GM18867 (cell line): ENCODE measurements at regions not wholly inside any gene's neighbourhood (a gene's known extent, or its start where the extent isn't known, plus 50 kb on each side); places are given as distances from the start of the nearest gene placed in this dataset.
"Not testable (repeated sequence)": the region's sequence is repeated elsewhere in the genome, so short reads cannot be mapped to it uniquely, and the experiment has no call there.

Experiments
- ATAC-seq: cut with Tn5 transposase; IDR thresholded peaks from one replicate; pipeline ENCODE4 v1.9.1; 2021; ENCODE audit warnings: mild to moderate bottlenecking, moderate library complexity; ENCODE audit not compliant: unreplicated experiment

DNA sequence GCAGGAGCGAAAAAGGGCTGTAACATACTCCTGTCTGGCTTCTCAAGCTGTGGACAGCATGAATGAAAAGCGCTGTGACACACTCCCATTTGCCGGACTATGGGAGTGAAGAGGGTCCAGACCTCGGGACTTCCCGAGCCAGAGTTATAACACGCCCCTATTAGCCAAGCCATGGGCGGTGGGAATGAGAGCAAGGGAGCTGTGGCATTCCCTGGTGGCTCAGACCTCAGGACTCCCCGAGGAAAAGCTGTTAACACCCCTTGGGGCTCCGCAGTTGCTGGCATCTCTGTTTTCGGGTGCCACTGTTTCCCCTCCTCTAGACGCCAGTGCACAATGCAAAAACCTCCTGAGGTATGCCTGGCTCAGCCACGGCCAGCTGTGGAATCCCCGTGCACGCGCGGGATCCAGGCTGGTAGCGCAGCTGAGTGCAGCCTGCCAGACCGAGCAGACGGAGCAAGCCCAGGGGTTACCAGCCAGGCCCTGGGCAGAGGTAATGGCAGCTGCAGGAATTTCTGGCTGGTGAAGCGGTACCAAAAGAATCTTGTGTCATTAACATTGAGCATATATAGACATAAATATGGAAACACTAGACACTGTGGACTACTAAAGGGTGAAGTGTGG lies 1534.6 kb upstream of the PRR20A start:
- ATAC-seq: no peak

DNA sequence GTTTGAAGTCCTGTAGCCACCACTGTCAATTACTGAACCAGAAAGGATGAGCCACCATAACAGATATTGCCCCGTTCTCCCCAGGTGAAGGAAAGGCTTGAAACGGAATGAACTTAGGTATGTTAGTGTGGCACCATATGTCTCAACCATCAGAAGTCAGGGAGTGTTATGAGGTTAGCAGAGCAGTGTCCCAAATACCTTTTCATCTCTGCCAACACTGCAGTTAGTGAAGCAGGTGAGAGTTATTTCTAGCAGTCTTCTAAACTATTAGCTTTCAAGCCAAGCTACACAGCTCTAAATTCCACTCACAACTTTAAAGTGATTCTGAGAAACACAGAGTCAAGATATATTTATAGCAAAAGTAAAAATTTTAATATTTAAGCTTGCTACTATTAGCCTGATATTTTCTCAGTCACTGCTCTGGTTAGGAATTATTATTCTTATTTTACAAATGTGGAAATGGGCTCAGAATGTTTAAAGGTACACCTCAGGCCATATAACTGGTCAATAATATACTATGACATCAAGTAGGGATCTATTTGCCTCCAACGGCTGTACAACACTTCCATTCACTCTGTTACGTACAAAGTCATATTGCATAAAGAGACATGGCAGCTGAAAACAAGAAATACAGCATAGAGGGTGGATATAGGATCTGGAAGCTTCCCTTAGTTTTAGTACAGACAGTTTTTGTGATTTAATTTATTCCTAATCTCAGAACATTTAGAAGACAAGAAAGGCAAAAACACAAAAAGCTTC lies 1527.1 kb upstream of the PRR20A start:
- ATAC-seq: no peak

DNA sequence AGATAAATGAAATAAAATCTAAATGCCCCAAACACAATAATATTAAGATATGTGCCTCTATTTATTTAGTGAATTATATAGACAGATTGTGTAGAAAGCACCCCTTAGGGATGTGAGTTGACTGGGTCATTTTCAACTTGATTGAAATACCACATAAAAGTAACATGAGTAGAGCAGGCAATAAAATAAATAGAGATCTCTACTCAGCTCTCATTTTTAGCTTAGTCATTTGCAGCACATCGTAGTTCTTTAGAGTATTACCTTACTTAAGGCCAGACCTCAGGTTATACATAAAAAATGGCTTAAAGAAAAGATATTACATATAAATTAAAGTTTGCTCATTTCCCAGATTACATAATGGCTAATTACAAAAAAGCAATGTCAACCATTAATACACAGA lies 1525.6 kb upstream of the PRR20A start:
- no peak for ATAC-seq

DNA sequence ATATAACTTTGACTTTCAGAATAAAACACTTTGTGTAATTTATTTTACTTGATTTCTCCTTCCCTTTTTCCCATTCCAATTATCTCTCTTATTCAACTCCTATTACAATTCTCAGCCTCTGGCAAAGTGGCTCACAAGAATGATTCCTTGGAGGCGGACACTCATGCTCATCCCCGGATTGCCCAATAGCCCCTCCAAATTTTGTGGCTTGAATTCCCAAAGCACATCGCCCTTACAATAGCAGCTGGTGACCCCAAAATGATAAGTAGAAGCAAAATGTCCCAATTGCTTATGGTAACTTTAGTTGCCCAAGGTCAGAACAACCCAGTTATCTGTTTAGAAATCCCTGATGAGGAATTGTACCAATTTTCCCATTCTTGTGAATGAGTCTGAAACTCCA lies 1523.5 kb upstream of the PRR20A start:
- ATAC-seq: no peak

DNA sequence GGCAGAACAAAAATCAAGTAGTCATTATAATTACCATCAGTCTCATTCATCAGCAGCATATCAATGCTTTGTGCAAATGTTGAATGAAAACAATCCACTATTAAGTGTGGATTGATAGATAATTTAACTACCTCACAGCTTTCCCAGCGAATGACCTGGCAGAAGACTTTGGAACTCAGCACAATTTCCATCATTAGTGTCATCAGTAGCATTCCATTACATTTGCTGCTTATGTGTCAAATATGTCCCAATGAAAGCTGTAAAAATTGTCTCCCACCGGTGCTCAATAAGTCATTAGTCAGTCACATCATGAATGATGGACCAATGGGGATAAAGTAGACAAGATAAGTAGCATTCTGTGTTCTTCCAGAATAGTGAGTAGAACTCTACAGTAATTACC lies 1513.5 kb upstream of the PRR20A start:
- ATAC-seq: no peak

DNA sequence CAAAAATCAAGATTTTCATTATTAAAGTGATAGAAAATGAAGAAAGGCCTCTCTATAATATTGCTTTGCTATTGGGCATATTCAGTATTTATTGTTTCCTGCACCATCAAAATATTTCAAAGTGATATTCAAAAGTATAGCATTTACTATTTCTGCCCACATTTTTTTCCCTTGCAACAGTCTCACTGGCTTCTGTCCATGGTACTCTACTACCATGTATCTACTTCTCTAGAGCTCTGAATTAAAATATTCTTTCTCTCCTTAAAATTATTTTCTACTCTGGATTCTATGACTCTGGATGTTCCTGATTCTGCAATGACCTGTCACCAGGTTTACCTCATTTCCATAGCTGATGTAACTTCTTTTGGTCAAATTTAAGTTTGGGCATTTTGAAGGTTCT lies 1508.3 kb upstream of the PRR20A start:
- ATAC-seq: no peak

DNA sequence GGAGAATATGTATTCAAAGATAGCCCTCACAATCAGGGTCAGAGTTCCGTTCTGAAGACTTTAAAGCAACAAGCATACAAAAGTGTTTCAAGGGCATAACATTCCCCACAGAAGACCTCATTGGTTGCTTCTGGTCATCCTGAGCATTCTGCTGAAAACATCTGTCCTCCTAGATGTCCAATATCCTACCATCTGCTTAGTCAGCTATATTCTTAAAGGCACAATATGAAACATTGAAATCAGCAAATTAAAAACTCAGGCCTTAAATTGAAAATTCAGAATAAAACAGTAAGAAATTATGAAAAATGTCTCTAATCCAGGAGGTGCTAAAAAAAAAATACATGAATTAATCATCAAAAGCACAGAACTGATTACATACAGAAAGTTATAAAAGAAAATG lies 1491.2 kb upstream of the PRR20A start:
- ATAC-seq: no peak

DNA sequence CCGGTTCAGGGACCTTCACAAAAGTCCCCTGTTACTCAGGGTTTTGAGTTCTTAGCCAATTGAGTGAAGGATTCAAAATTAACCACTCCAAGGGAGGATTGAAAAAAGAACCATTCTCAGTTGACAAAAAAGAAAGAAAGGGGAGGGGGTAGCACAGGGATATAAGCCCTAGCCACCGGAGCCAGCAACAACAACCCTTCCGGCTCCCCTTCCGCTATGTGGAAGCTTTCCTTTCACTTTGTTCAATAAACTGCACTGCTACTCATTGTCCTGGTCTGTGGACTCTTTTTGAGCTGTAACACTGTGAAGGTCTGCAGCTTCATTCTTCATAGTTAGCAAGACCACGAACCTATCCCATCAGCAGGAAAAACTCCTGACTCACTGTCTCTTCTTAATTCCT lies 1488.1 kb upstream of the PRR20A start:
- no peak for ATAC-seq

DNA sequence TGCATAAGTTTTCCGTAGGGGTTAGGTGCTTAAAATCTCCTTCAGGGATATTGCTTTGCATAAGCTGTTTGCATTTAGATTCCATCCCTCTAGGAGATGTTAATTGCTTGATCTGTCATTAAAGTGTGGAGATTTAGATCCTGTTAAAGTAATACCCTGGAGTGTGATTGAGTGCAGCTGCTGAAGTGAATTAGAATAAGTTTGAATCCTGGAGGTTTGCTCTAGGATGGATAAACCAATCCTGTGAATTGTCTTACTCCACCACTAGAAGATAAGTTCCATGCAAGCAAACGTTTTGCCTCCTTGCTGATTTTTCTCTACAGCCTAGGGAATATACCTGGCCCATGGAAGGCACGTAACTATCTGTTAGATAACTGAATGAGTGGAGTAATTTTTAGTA lies 1487.2 kb upstream of the PRR20A start:
- no peak for ATAC-seq

DNA sequence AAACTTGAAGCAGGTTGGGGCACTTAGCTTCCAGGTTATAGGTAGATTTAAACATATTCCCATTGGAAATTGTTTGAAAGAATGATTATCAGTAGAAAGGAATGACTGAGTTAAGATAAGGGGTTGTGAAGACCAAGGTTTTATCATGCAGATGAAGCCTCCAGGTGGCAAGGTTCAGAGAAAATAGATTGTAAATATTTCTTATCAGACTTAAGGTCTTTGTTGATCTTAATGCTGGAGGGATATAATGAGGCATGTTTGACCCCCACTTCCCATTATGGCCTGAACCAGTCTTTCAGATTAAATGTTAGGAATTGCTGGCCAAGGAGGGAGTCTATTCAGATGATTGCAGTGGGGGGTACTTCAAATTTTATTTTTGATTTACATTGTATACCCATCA lies 1486.5 kb upstream of the PRR20A start:
- ATAC-seq: no peak

DNA sequence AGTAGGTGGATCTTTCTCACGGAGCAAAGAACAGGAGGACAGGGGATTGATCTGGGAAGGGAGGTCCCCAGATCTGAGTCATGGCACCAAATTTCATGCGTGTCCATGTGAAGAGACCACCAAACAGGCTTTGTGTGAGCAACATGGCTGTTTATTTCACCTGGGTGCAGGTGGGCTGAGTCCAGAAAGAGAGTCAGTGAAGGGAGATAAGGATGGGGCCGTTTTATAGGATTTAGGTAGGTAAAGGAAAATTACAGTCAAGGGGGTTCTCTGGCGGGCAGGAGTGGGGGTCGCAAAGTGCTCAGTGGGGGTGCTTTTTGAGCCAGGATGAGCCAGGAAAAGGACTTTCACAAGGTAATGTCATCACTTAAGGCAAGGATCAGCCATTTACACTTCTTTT lies 1480.5 kb upstream of the PRR20A start:
- ATAC-seq: not testable (repeated sequence)

DNA sequence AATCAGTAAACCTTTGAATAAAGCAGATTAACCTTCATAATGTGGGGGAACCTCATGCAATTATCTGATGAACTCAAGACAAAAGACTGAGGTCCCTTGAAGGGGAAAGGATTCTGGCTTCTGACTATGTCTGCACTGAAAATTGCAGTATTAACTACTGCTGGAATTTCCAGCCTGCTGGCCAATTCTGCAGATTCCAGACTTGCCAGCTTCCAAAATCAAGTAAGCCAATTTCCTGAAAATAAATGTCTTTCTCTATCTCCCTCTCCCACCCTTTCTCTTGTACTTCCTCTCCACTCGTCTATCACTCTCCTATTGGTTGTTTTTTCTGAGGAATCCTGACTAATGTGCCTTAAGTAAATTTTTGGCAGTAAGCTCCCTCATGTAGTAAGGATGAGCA lies 1479.9 kb upstream of the PRR20A start:
- ATAC-seq: no peak

DNA sequence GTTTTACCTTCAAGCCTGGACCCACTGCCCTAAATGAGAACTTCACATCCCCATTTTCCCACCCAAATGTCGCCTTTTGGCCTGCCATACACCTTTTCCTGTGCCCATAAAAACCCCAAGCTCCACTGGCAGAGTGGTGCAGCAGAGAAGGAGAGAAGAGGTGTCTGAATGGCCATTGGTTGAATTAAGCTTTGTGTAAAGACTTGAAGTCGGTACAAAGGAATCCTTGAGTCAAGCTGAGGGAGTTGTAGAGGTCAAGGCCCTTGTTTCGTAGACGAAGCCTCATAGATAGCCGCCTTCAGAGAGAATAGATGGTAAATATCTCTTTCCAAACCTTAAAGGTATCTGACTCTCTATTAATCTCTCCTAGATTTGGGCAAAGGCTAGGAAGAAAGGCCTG lies 1479.2 kb upstream of the PRR20A start:
- ATAC-seq: no peak

DNA sequence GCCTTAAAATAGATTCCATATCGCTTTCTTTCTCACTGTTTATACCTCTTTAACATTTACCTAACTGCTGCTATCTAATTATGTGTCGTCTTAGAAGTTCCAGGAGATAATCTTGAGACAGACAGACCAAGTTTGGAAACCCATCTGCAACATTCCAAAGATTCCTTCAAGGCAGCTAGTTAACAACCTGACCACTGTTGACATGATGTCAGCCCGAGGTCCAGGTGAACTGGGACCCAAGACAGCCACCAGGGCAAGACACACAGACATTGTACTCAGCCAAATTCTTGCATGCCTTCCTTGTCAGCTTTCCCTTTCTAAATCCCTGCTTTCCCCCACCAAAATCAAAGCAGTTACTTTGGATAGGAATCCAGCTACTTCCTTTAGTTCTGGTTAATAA lies 1476.5 kb upstream of the PRR20A start:
- no peak for ATAC-seq

DNA sequence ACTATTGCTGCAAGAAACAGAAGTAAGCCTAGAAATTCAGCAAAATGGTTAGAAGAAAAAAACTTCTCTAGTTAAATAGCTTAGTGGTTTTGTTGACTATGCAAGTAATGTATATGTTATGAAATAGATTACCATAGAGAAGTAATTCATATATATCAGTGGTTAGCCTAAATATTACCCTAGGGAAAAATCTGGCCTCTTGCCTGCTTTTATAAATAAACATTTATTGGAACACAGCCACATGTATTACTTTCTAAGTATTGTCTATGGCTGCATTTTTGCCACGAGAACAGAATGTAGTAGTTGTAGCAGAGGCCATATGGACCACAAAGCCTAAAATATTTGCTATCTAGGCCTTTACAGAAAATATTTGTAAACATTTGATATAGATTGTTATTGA lies 1471.7 kb upstream of the PRR20A start:
- ATAC-seq: no peak

DNA sequence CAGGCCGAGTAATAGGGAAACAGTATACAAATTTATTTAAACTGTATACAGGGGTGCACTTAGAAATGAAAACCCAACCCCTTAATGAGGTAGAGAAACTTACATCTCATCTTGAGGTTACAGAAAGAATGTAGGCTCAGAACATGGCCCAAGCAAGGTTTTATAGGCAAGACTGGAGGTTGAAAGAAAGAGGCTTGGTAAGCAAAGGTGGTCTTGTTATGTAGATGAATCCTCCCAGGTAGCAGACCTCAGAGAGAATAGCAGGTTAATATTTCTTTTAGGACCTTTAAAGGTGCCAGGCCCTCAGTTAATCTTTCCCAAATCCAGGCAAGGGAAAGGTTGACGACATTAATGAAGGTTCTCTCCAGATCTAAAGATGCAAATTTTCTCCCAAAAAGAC lies 1466.8 kb upstream of the PRR20A start:
- no peak for ATAC-seq

DNA sequence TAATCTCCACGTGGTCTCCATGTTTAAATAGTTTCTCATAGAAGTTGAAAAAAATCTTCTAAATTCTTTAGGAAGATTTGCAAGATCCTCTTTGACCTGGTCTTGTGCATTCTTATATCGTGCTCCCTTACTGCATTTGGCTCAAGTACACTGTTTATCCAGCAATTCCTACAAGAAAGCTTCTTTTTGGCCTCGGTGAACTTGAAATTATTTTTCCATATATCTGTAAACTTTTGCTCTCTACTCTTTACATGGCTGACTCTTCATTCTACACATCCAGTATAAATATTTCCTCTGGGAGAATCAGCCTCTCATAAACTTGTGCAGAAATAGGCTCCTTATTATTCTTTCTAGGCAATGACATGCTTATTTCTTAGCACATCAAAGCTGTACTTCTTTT lies 1457.9 kb upstream of the PRR20A start:
- ATAC-seq: no peak

DNA sequence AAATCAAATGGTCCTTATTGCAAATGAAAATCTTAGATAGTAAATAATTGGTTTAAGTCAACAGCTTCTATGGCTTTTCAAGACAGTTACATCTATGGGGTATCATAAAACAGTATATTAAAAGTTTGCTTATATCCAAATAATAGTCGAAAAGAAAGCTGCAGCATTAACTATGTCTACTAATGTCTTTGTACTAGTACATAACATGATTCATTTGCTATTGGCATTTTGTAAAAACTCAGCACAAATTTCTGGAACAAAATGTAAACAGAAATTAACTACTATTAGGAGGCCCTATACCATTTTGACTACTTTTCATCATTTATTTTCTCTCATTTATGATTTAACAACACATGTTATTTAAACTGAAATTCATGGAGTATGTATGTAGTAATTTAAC lies 1435.2 kb upstream of the PRR20A start:
- no peak for ATAC-seq

DNA sequence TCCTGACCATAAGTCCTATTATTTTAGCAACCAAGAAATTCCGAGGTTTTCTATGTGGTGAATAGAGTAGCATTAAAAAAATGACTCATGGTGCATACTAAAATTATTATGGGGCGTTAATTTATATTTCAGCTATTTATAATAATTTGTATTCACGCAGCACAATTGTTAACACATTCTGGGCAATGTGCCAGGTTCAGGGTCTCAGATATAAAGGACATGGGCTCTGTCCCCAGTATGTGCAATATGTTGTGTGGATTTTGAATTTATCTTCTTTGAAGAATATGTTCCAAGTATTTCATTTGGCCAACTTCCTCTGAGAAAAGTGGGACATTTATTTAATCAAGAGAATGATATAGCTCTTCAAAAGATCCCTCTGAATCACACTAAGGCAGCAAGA lies 1434.7 kb upstream of the PRR20A start:
- no peak for ATAC-seq

DNA sequence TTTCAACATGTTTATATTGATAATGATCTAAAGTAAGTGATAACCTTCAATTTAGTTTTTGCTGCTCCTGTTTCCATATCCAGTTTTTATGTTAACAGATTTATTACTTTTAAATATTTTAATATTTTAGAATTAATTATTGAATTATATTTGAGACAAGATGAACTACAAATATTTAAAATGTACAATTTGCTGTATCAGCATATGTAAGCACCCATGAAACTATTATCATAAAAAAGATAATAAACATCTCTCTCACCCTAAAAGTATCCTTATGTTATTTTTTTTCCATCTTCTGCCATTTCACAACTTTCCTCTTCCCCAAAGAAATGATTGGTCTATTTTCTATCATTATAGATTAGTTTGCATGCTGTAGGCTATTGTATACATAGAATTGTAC lies 1426.6 kb upstream of the PRR20A start:
- no peak for ATAC-seq

DNA sequence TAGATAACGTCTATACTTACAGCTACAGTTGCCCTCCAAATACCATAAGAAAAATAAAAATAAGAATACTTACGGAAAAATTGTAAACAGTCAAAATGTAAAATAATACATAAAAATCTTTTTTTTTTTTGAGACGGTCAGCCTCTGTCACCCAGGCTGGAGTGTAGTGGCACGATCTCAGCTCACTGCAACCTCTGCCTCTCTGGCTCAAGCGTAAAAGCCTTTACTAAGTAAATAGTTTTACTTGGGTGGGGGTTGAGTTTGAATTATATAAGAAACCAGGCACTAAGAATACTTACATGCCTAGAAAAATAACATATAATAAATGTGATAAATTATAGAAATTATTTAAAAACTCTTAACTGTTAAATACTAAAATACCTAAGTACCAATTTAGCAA lies 1413.0 kb upstream of the PRR20A start:
- ATAC-seq: no peak

DNA sequence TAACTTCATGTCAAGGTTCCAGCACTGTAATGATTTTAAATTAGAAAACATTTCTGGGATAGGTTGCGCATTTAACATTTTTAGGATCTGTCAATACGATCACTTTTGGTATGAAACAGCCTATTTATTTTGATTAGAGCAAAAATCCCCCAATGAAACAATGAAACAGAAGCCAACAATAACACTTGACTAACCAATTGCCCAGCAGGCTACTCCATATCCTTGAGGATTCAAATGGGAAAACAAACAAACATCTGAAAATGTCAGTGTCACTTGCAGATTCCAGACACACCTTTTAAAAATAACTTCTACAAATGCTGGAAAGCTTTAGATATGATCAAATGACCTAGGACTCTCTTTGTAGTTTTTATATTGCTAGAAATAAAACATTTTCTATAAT lies 1412.5 kb upstream of the PRR20A start:
- no peak for ATAC-seq

DNA sequence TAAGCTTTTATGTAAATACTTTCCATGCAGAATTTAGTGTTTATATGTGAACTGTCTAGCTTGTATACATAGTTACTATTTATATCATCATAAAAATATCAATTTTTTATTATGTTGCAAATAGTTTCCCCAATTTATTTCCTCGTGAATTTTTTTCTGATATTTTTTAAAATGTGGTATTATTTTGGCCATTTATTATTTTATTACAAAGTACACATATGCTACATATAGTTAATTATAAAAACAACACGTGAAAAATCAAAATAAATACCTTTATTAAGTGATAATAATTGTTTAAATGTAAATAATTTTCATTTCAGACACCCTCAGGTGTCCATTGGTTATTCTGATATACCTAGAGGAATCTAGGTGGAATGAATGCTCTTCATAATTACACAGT lies 1394.9 kb upstream of the PRR20A start:
- ATAC-seq: no peak
